HG02870 (cell line): ENCODE measurements at regions not wholly inside any gene's neighbourhood (a gene's known extent, or its start where the extent isn't known, plus 50 kb on each side); places are given as distances from the start of the nearest gene placed in this dataset.
A peak's percentile ranks its signal among the peaks of the same experiment; 100 is the strongest.

Experiments used
- ATAC-seq: cut with Tn5 transposase; IDR thresholded peaks from one replicate; pipeline ENCODE4 v1.9.1; 2021; ENCODE audit warnings: mild to moderate bottlenecking, moderate library complexity; ENCODE audit not compliant: unreplicated experiment

GRCh38 chr13:58869566-58869965, 1238.0 kb downstream of the PCDH17 start:
- no peak for ATAC-seq

GRCh38 chr13:58876473-58876872, 1244.9 kb downstream of the PCDH17 start:
- ATAC-seq = no peak

GRCh38 chr13:58879114-58879513, 1247.6 kb downstream of the PCDH17 start:
- ATAC-seq = no peak

GRCh38 chr13:58882516-58882915, 1251.0 kb downstream of the PCDH17 start:
- ATAC-seq = no peak

DNA sequence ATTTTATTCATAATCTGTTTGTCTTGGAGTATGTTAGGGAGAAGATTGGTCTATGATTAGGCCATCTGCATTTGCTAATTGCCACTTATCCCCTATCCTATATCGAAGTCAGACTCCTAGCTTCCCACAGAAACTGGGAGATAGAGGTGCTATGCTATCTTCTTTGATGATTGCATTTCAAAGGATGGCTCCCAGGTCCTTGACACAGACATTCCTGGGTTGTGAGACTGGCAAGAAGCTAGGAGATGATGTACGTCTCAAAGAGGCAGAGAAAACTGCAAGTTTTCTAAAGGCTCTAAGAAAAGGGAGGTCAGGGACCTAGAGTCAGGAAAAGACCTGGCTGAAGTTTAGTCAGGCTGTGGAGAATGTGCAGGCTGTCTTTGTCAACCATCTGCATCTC, 1251.9 kb downstream of the PCDH17 start:
- no peak for ATAC-seq

- no peak for ATAC-seq
Measured at GRCh38 chr13:58884353-58885209, 1253.0 kb downstream of the PCDH17 start.

GRCh38 chr13:58889474-58889873, 1257.9 kb downstream of the PCDH17 start:
- no peak for ATAC-seq

- no peak for ATAC-seq
Measured at GRCh38 chr13:58893396-58893795, 1261.9 kb downstream of the PCDH17 start.

DNA sequence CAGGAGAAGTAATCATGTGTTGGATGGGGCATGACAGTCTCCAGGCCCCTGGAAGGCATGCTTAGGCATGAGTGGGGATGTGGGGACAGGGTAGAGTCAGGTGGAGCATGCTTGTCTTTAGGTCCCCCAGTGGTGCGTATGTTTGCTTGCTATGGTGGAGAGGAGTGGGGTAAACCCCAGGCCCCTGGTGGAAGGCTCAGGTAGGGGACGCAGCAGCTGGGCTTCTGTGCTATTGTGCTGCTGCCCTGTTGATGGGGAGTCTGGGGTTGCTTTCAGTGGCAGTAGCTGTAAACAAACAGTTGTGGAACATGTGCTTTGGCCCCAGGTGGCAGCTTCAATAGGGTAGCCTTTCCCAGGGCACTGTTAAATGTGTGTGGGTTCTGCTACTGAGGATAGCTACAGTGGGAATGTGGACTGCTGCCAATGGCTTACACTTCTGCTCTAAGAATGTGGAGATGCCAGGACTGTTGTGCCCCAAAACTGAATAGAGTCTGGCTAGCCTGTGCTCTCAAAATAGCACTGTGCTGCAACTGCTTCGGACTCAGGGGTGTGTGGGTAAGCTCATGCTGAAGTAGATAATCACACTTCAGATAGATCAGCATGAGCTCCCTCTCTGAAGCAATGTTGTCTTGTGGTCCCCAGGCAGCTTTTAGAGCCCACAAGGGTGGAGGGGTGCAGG, 1257.3 kb downstream of the DIAPH3 start:
- no peak for ATAC-seq

GRCh38 chr13:58907347-58907746, 1256.4 kb downstream of the DIAPH3 start:
- ATAC-seq = no peak

DNA sequence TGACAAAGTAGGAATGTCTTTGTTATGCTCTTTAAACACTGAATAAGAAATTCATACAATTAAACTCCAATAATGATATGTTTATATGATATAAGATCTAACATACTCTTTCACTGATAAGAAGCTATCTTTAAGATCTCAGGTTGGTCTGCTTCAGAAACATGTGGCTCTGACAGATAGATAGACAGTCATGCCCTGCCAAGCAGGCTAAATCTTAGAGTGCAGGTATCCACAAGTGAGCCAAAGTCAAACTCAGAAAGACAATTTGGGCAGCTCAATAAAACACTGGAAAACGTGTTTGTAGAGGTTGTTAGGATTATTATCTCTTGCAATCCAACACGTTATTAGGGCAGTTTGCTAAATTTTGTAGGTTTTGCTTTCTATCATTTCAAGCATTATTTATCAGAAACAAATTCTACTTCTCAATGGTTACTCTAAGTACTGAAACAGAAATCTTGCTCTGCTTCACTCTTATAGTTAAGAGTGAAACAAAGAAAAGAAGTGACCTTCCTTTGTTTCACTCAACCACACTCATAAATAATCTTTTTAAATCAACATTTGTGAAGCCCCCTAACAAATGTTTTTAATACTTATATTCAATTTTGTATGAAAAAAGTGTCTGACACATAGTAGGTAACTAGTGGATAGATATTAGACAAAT, 1255.6 kb downstream of the DIAPH3 start:
- ATAC-seq = no peak

GRCh38 chr13:58919551-58919950, 1244.2 kb downstream of the DIAPH3 start:
- no peak for ATAC-seq

- no peak for ATAC-seq
Measured at GRCh38 chr13:58921129-58921528, 1242.6 kb downstream of the DIAPH3 start.

DNA sequence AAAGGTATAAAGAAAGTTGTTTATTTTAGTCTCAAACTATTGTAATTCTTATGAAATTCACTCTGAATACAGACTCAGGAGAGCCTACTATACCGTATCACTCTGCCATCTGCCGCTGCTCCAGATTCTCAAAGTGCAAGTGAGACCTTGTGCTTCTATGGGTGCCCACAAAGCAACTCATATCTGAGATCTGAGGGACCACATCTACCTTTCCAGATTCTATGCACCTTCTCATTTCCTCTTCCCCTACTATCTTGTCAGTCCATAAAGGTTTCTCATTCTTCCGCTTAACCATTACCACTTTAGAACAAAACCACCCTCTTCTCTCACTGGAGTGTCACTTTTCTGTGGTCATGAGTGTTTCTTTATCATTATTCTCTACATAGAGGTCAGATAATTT, 1236.9 kb downstream of the DIAPH3 start:
- ATAC-seq = no peak

GRCh38 chr13:58933475-58933874, 1230.3 kb downstream of the DIAPH3 start:
- no peak for ATAC-seq

GRCh38 chr13:58935689-58936088, 1228.0 kb downstream of the DIAPH3 start:
- ATAC-seq = no peak

GRCh38 chr13:58946274-58946673, 1217.5 kb downstream of the DIAPH3 start:
- ATAC-seq = no peak

- ATAC-seq = no peak
Measured at GRCh38 chr13:58949646-58950045, 1214.1 kb downstream of the DIAPH3 start.

DNA sequence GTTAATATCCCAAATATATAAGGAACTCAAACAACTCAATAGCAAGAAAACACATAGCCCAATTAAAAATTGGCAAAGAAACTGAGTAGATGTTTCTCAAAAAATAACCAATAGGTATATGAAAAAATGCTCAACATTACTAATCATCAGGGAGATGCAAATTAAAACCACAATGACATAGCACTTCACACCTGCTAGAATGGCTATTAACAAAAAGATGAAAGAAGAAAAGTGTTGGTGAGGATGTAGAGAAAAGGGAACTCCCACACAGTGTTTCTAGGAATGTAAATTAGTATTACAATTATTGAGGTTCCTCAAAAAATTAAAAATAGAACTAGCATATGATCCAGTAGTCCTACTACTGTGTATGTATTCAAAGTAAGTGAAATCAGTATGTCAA, 1212.8 kb downstream of the DIAPH3 start:
- ATAC-seq = no peak

DNA sequence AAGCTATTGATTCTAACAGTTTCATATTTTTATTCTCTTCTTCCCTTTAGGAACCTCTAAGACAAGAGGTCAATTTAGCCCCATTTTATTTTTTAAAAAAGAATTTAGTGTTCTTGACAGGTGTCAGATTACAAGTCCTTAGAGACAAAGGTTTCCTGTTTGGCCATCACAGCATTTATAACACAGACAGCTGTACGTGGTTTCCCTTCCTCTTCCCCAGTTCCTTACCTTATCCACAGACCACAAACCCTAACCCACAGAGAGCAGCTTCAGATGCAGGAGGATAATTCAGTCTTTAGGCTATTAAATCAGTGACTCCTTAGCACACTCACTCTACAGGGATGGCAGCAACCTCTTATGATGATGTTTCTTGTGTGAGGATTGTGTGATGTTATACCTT, 1210.1 kb downstream of the DIAPH3 start:
- peak; percentile 82 for ATAC-seq

DNA sequence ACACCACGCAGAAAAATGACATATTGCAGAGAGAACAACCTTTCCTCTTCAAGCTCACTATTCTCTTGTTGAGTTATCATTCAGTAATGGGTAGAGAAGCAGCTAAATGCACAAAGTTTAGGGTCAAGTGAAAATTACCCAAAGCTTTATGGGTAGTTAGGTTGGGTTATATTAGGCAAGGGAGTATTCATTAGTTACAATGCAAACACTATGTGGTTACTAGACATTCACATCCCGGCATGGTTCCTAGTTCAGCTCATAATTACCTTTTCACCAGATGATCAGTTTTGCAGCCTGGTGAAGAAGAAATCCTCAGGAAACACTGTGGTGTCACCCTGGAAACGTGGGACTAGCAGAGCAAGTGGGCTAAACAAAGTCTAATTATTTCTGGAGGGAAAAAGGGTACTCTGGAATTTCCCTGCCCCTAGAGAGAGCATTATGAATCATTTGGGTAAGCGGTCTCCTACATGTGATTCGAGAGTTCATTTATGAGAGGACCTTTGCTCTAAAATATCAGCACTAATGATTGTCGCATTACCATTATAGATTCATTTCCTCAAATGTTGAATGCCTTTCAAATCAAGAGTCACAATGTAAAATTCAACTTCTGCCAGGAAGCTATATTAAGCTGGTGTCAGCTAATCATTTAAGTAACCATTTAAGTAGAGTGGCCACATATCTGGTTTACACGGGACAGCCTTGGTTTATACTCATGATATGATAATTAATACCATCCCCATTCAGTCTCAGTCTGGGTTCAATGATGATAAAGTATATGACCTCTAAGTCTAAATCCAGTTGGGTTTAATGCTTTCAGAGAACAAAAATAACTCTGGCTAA, 1208.0 kb downstream of the DIAPH3 start:
- ATAC-seq = peak; percentile 67
